ENCODE measurements at regions not wholly inside any gene's neighbourhood (a gene's known extent, or its start where the extent isn't known, plus 50 kb on each side); places are given as distances from the start of the nearest gene placed in this dataset.

- Histone ChIP-seq H3K4me3 (ENCODE audit: low read depth, low read length) (no peak overlapping the region), H3K27me3 (ENCODE audit: insufficient read depth, low read depth, severe bottlenecking) (no peaks in the 10 kb centered on the region), H3K27ac (no peak overlapping the region), H3K36me3 (no peaks in the 10 kb centered on the region), H3K9me3 (ENCODE audit: severe bottlenecking) (no peaks in the 10 kb centered on the region)
- DNase-seq = no peak
- TF ChIP-seq CTCF (IDR thresholded peaks at IDR 0.05; ENCODE audit: low read depth, low read length) = no peak
Measured at GRCh38 chr10:35696392-35697287, 54.5 kb upstream of the FZD8 start.

GRCh38 chr10:35693800-35694199 lies 51.7 kb upstream of the FZD8 start:
- Histone ChIP-seq H3K27me3 (ENCODE audit: insufficient read depth, low read depth, severe bottlenecking) (no peaks in the 10 kb centered on the region), H3K9me3 (ENCODE audit: severe bottlenecking) (no peaks in the 10 kb centered on the region), H3K27ac (no peak overlapping the region), H3K36me3 (no peaks in the 10 kb centered on the region), H3K4me3 (ENCODE audit: low read depth, low read length) (no peak overlapping the region)
- no peak for DNase-seq
- TF ChIP-seq CTCF (IDR thresholded peaks at IDR 0.05; ENCODE audit: low read depth, low read length) = no peak
